HG02642 (cell line): ENCODE measurements at regions not wholly inside any gene's neighbourhood (a gene's known extent, or its start where the extent isn't known, plus 50 kb on each side); places are given as distances from the start of the nearest gene placed in this dataset.
A peak's percentile ranks its signal among the peaks of the same experiment; 100 is the strongest.

Source experiments
- ATAC-seq: cut with Tn5 transposase; IDR thresholded peaks from one replicate; pipeline ENCODE4 v1.9.1; 2021; ENCODE audit warnings: mild to moderate bottlenecking; ENCODE audit not compliant: unreplicated experiment, poor library complexity

GRCh38 chr5:147036691-147037245 lies 158.2 kb upstream of the PPP2R2B start:
- no peak for ATAC-seq

DNA sequence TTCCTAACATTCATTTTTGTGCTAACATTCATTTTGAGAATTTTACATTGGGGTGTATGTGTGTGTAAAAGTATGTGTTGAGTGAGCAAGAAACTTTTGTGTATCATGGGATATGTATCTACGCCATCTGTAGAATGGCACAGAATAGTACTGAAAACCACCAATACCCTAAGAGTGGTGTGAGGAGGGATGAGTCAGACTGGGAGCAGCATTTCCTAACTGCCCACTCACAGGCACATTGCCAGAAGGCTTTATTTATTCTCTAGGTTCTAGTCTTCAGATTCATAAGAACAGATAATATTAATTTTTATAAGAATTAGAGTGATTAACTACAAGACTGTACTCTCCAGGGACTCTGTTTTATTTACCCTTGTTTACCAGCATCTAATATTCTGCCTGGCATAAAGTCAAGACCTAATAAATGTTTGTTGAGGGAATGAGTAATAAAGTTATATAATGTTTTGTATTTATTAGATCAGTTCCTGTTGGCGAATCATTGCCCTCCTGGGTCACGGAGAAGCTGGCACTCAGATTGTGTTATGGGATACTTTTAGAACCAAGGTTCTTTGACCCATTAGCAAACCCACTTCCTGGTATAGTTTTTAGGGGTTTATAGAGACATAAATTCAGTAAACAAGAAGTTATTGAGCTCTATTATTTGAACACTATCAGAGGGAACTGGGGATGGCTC lies 159.1 kb upstream of the PPP2R2B start:
- ATAC-seq: no peak

GRCh38 chr5:147040856-147041255 lies 162.3 kb upstream of the PPP2R2B start:
- ATAC-seq: no peak

GRCh38 chr5:147044572-147045273 lies 166.2 kb upstream of the PPP2R2B start:
- ATAC-seq: no peak

DNA sequence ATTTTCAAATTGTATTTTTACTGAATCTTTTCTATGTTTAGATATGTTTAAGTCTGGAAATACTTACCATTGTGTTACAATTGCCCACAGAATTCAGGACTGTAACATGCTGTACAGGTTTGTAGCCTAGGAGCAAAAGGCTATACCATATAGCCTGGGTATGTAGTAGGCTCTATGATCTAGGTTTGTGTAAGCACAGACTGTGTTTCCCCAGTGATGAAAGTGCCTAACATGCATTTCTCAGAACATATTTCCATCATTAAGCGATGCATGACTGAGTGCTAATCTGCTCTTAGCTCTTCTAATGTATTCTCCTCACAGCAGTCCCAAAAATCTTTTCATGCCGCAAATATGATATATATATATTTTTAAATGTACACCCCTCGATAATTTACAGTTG lies 166.7 kb upstream of the PPP2R2B start:
- ATAC-seq: no peak

GRCh38 chr5:147046281-147046680 lies 167.7 kb upstream of the PPP2R2B start:
- ATAC-seq: no peak

- ATAC-seq: no peak
Measured at GRCh38 chr5:147046894-147047293, 168.3 kb upstream of the PPP2R2B start.

- ATAC-seq: no peak
Measured at GRCh38 chr5:147049764-147050163, 171.2 kb upstream of the PPP2R2B start.

DNA sequence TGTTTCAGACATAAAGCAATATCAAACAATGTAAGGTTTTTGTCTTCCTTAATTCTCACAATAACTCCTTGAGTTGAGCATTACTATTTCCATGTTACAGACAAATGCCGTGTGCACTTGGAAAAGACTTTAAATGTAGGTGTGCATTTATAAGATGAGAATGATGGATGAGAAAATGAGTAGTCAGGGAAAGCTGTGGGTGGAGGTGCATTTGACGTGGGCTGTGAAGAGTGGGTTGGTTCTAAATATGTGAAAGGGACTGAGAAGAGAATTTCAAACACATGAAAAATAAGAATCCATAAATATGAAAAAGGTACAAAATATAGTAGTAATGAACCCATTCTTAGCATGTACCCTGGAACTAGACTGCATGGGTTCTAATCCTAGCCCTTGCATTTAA lies 171.6 kb upstream of the PPP2R2B start:
- ATAC-seq: no peak

- ATAC-seq: no peak
Measured at GRCh38 chr5:147051193-147051592, 172.6 kb upstream of the PPP2R2B start.

DNA sequence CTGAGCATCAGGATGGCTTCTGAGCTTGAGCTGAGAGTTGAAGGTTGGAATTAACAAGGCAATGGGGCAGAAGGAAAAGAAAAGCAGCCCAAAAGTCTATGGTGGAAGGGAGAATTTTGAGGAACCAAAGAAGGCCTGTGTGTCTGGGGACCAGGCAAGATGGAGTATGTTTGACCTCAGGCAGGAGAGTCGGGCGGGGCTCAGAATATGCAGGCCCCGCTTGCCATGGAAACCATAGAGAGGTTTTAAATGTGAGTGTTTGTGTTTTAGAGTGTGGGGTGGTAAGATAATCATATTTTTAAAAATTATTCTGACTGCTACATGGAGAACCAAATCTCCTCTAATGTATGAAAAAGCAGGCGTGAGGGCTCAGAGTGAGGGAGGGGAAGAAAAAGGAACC lies 174.0 kb upstream of the PPP2R2B start:
- ATAC-seq: no peak

- ATAC-seq: no peak
Measured at GRCh38 chr5:147055089-147055826, 176.7 kb upstream of the PPP2R2B start.

GRCh38 chr5:147055850-147056566 lies 177.5 kb upstream of the PPP2R2B start:
- ATAC-seq: no peak

GRCh38 chr5:147057051-147057450 lies 177.8 kb upstream of the STK32A start:
- no peak for ATAC-seq

DNA sequence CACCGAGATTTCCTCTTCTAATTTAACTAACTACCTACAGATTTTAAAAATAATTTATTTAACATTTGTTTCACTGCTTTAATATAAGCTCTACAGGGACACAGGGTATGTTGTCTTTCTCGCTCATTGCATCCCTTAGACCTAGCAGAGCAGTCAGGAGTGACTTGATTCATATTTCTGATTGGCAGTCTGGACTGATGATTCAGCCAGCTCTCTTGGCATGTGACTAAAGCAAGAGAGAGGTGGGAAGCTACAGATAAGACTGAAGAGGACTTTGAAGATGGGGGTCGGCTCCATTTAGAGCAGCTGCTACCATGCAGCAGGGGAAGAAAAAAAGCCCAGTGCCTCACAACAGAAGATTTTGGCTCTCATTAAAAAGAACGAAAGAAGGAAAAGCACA lies 173.4 kb upstream of the STK32A start:
- ATAC-seq: no peak

GRCh38 chr5:147062427-147062826 lies 172.4 kb upstream of the STK32A start:
- ATAC-seq: no peak

- ATAC-seq: no peak
Measured at GRCh38 chr5:147063943-147064342, 170.9 kb upstream of the STK32A start.

DNA sequence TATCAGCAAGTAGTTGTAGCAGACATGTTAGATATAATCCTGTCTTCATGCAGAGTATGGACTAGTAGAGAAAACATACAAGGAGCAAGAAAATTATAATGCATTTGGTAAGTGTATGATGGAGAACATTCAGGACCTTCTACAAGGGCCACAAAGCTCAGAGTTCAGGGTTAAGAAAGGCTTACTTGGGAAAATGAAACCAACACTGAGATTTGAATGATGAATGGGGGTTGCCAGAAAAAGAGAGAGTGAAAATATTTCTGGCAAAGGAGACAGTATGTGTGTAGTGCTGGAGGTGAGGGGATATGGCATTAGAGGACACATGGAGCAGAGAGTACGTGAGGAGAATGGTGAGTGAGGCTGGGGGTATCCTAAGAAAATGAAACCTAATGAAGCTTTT lies 169.8 kb upstream of the STK32A start:
- ATAC-seq: peak; percentile 72

DNA sequence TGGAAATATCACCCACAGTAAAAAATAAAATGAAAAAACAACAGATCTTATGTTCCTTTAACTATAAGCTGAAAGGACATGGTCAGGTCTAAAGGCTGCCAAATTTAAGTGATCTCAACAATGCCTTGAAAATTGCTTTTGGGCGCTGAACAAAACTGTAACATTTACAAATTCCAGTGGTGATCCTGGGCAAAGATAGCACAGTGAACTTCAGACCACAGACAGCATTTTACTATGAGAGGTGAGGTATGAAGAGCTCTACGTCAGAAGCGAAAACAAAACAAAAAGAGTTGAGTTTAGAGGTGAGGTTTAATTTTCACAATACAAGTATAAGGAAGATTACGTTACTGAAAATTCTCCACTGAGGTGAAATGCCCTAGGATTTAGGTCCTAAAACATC lies 165.8 kb upstream of the STK32A start:
- ATAC-seq: no peak

DNA sequence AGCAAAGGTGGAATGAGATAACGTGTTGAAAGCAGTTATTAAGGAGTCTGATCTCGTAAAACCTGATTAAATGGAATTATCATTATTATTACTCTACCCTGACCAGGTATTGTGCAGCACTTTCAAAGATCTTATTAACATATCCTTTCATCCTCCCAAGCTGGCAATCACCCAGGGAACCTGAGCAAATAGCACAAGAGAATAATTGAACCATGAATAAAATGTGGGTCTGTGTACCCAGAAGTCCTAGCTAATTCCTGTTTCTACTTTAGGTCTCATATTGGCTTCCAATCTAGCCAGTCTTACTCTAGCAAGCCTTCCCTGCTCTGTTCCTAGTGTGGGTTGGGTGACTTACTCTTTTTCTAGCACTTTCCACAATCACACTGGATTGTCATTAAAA lies 162.2 kb upstream of the STK32A start:
- no peak for ATAC-seq
